IMR-90 (cell line): ENCODE measurements at regions not wholly inside any gene's neighbourhood (a gene's known extent, or its start where the extent isn't known, plus 50 kb on each side); places are given as distances from the start of the nearest gene placed in this dataset.

Experiments
- ATAC-seq: fragments of 200-7000 bp; cut with Tn5 transposase; 2 replicates; pipeline ENCODE4 v1.9.1; 2020; ENCODE audit warnings: low read depth, mild to moderate bottlenecking, moderate library complexity
- BruUV-seq: library from RNA; stranded (reverse); fragments of 400-500 nt; replicated peaks from 2 replicates; lab custom pipeline; 2021; lab: Mats Ljungman, UMichigan
- CTCF ChIA-PET: fragments of 300-600 bp; formaldehyde crosslinking; extraction: SDS; loops from one replicate; lab custom pipeline; 2021; ENCODE audit warnings: antibody characterized with exemption; lab: Yijun Ruan, JAX
- POLR2A ChIA-PET: fragments of 300-600 bp; sonication (Branson Sonifier 250); formaldehyde crosslinking; loops from one replicate; lab custom pipeline; 2022; ENCODE audit warnings: antibody characterized with exemption; ENCODE audit not compliant: unreplicated experiment; lab: Charles Lee
- DNase-seq: peaks from one replicate; pipeline ENCODE4 v3.0.0; 2013
- H2AFZ ChIP-seq: replicated peaks from 2 replicates; pipeline ENCODE3; 2013; ENCODE audit warnings: low read length, mild to moderate bottlenecking; ENCODE audit not compliant: poor library complexity
- H2AK5ac ChIP-seq: 2 replicates; pipeline ENCODE4 v1.6.1; 2013; ENCODE audit warnings: low read depth, low read length, inconsistent platforms
- H2AK9ac ChIP-seq: replicated peaks from 2 replicates; pipeline ENCODE3; 2013; ENCODE audit warnings: mild to moderate bottlenecking, low read depth, low read length, moderate library complexity; ENCODE audit not compliant: poor library complexity
- H2BK120ac ChIP-seq: 2 replicates; pipeline ENCODE4 v1.6.1; 2013; ENCODE audit warnings: low read depth, low read length, inconsistent platforms
- H2BK15ac ChIP-seq: 3 replicates; pipeline ENCODE4 v1.6.1; 2013; ENCODE audit warnings: low read depth, low read length, inconsistent platforms
- H2BK20ac ChIP-seq: 2 replicates; pipeline ENCODE4 v1.6.1; 2013; ENCODE audit warnings: low read depth, mild to moderate bottlenecking, inconsistent platforms, low read length, moderate library complexity
- H2BK5ac ChIP-seq: 2 replicates; pipeline ENCODE4 v1.6.1; 2013; ENCODE audit warnings: mild to moderate bottlenecking, low read depth, low read length, inconsistent platforms; ENCODE audit not compliant: poor library complexity, severe bottlenecking
- H3K14ac ChIP-seq: replicated peaks from 2 replicates; pipeline ENCODE4 v1.6.1; 2013; ENCODE audit warnings: low read depth, low read length, inconsistent platforms
- H3K18ac ChIP-seq: 2 replicates; pipeline ENCODE4 v1.6.1; 2013; ENCODE audit warnings: low read depth, low read length, control low read depth
- H3K23ac ChIP-seq: 2 replicates; pipeline ENCODE4 v1.6.1; 2013; ENCODE audit warnings: low read depth, low read length, inconsistent platforms
- H3K27ac ChIP-seq: 2 replicates; pipeline ENCODE4 v1.5.1; 2013; ENCODE audit warnings: mild to moderate bottlenecking, control low read depth, low read length; ENCODE audit not compliant: insufficient read depth
- H3K27me3 ChIP-seq: 2 replicates; pipeline ENCODE4 v1.6.1; 2013; ENCODE audit warnings: low read length; ENCODE audit not compliant: control insufficient read depth, insufficient read depth
- H3K36me3 ChIP-seq: 2 replicates; pipeline ENCODE4 v1.6.1; 2013; ENCODE audit warnings: low read length, mixed read lengths; ENCODE audit not compliant: control insufficient read depth, insufficient read depth
- H3K4ac ChIP-seq: 2 replicates; pipeline ENCODE4 v1.6.1; 2013; ENCODE audit warnings: low read depth, low read length, inconsistent platforms
- H3K4me1 ChIP-seq: 2 replicates; pipeline ENCODE4 v1.6.1; 2013; ENCODE audit warnings: low read length, mixed read lengths; ENCODE audit not compliant: control insufficient read depth, insufficient read depth
- H3K4me2 ChIP-seq: 2 replicates; pipeline ENCODE4 v1.6.1; 2013; ENCODE audit warnings: low read depth, mild to moderate bottlenecking, control low read depth, low read length, moderate library complexity
- H3K4me3 ChIP-seq: 2 replicates; pipeline ENCODE4 v1.5.1; 2013; ENCODE audit warnings: low read depth, mild to moderate bottlenecking, control low read depth, low read length, moderate library complexity; ENCODE audit not compliant: insufficient read depth
- H3K56ac ChIP-seq: 2 replicates; pipeline ENCODE4 v1.6.1; 2013; ENCODE audit warnings: low read length, inconsistent platforms; ENCODE audit not compliant: insufficient read depth; ENCODE audit errors: extremely low read depth
- H3K79me1 ChIP-seq, 2 experiments: 2 replicates each; pipeline ENCODE4 v1.6.1; 2013; ENCODE audit warnings: low read length in 2 of 2, inconsistent platforms in 1 of 2, low read depth in 1 of 2
- H3K9ac ChIP-seq: 2 replicates; pipeline ENCODE4 v1.6.1; 2013; ENCODE audit warnings: low read depth, low read length, control low read depth
- H3K9me1 ChIP-seq: 2 replicates; pipeline ENCODE4 v1.6.1; 2013; ENCODE audit warnings: low read length, inconsistent platforms; ENCODE audit not compliant: insufficient read depth
- H3K9me3 ChIP-seq: 2 replicates; pipeline ENCODE4 v1.6.1; 2013; ENCODE audit warnings: low read length; ENCODE audit not compliant: control insufficient read depth, insufficient read depth
- H4K20me1 ChIP-seq: 2 replicates; pipeline ENCODE4 v1.6.1; 2013; ENCODE audit warnings: low read length, inconsistent platforms; ENCODE audit not compliant: insufficient read depth
- H4K5ac ChIP-seq: 2 replicates; pipeline ENCODE4 v1.6.1; 2013; ENCODE audit warnings: mild to moderate bottlenecking, low read depth, low read length, control low read depth
- H4K8ac ChIP-seq, 2 experiments: 2 replicates each; pipeline ENCODE4 v1.6.1; 2013; ENCODE audit warnings: low read depth in 2 of 2, low read length in 2 of 2, control low read depth in 1 of 2, inconsistent platforms in 1 of 2
- H4K91ac ChIP-seq: 2 replicates; pipeline ENCODE4 v1.6.1; 2013; ENCODE audit warnings: low read depth, low read length, inconsistent platforms; ENCODE audit not compliant: insufficient read depth
- BHLHE40 ChIP-seq: fragments of 150-350 bp; IDR thresholded peaks from 2 replicates; pipeline ENCODE4 v1.6.1; 2016; ENCODE audit warnings: mild to moderate bottlenecking, low read depth, low read length
- CEBPB ChIP-seq: IDR thresholded peaks from 2 replicates; pipeline ENCODE4 v1.6.1; 2012; ENCODE audit warnings: low read depth, low read length, improper control_type of control experiment
- CHD1 ChIP-seq: IDR thresholded peaks from 2 replicates; pipeline ENCODE4 v1.6.1; 2012; ENCODE audit warnings: low read depth, low read length, improper control_type of control experiment
- FOS ChIP-seq: fragments of 150-350 bp; IDR thresholded peaks from 2 replicates; pipeline ENCODE4 v1.6.1; 2016; ENCODE audit warnings: low read depth, low read length
- MAFK ChIP-seq: IDR thresholded peaks from 2 replicates; pipeline ENCODE4 v1.6.1; 2012; ENCODE audit warnings: low read depth, low read length, improper control_type of control experiment
- MAZ ChIP-seq: IDR thresholded peaks from 2 replicates; pipeline ENCODE4 v1.6.1; 2012; ENCODE audit warnings: low read depth, mild to moderate bottlenecking, low read length, improper control_type of control experiment, moderate library complexity, borderline replicate concordance
- MXI1 ChIP-seq: IDR thresholded peaks from 2 replicates; pipeline ENCODE4 v1.6.1; 2012; ENCODE audit warnings: low read depth, mild to moderate bottlenecking, low read length, moderate library complexity, borderline replicate concordance
- NFE2L2 ChIP-seq: fragments of 150-350 bp; IDR thresholded peaks from 2 replicates; pipeline ENCODE4 v1.6.1; 2016; ENCODE audit warnings: low read depth, mild to moderate bottlenecking, low read length
- POLR2A ChIP-seq: IDR thresholded peaks from 2 replicates; pipeline ENCODE4 v1.6.1; 2012; ENCODE audit warnings: mild to moderate bottlenecking, low read depth, low read length
- RAD21 ChIP-seq: IDR thresholded peaks from 2 replicates; pipeline ENCODE4 v1.6.1; 2012; ENCODE audit warnings: low read length, improper control_type of control experiment
- RCOR1 ChIP-seq: IDR thresholded peaks from 2 replicates; pipeline ENCODE4 v1.6.1; 2012; ENCODE audit warnings: mild to moderate bottlenecking, low read length, improper control_type of control experiment; ENCODE audit not compliant: insufficient replicate concordance
- RFX5 ChIP-seq: IDR thresholded peaks from 2 replicates; pipeline ENCODE4 v1.8.0; 2012; ENCODE audit warnings: low read depth, mild to moderate bottlenecking, low read length, moderate library complexity
- SMC3 ChIP-seq: fragments of 150-350 bp; IDR thresholded peaks from 2 replicates; pipeline ENCODE4 v1.6.1; 2016; ENCODE audit warnings: low read depth, mild to moderate bottlenecking, antibody characterized with exemption, low read length, moderate library complexity
- WGBS, 2 experiments: methylation state at CpG; one replicate each; pipeline versions ENCODE4 v1.1.5 to v1.1.7; 2013; ENCODE audit warnings: missing lambda C conversion rate in 2 of 2; ENCODE audit not compliant: insufficient read length in 1 of 2; ENCODE audit errors: extremely low coverage in 2 of 2; 5-methylcytosine and 5-hydroxymethylcytosine counted together
- dilution Hi-C: fragments of 300-500 bp; cut with HindIII; formaldehyde crosslinking; loops from one replicate; pipeline ENCODE4 v1.14.3; 2018; ENCODE audit warnings: low sequenced_read_pairs; ENCODE audit not compliant: unreplicated experiment
- in situ Hi-C: fragments of 300-500 bp; cut with MboI; formaldehyde crosslinking; loops from 3 replicates; pipeline ENCODE4 v1.14.3; 2019; ENCODE audit warnings: low sequenced_read_pairs, inconsistent platforms, mixed read lengths
- intact Hi-C: fragments of 100-400 bp; cut with micrococcal nuclease; formaldehyde crosslinking; loops from 2 replicates; pipeline ENCODE4 v1.10.0; 2022
- TF ChIP-seq, protein P1 (sequence below): fragments of 150-350 bp; IDR thresholded peaks from 2 replicates; pipeline ENCODE4 v1.6.1; 2017; ENCODE audit warnings: mild to moderate bottlenecking, antibody characterized with exemption, low read length, low read depth
- TF ChIP-seq, protein P2 (sequence below): fragments of 150-350 bp; IDR thresholded peaks from 2 replicates; pipeline ENCODE4 v1.6.1; 2016; ENCODE audit warnings: low read depth, mild to moderate bottlenecking, low read length, moderate library complexity, borderline replicate concordance
- TF ChIP-seq, protein P3 (sequence below): conservative IDR thresholded peaks from 2 replicates; pipeline ENCODE4 v1.5.1; 2012; ENCODE audit warnings: mild to moderate bottlenecking, low read depth, low read length, improper control_type of control experiment

DNA sequence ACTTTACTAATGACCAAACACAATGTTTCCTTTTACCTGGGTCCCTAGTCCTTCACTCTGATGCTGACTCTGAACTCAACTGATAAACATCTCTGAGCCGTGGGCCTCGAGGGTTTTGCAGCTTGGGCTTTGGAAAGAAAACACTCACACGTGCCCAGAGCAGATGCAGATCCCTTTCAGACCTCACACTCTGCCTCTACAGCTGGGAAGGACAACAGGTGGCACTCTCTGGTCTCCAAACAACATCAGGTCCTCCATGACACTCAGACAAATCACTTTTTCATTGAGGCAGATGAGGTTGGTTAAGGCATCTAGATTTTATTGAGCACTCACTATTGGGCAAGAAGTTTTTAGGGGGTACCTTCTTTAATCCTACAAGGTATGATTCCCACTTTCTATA lies 64.7 kb upstream of the NTRK3 start:
- DNase-seq, result no peak
- no TSS peak for BruUV-seq
- Histone ChIP-seq H4K5ac (no peak overlapping the region), H3K4ac (no peak overlapping the region), H2BK15ac (no peak overlapping the region), H2AK5ac (no peak overlapping the region), H3K36me3 (no peaks in the 10 kb centered on the region), H3K18ac (no peak overlapping the region), H3K4me1 (no peaks in the 10 kb centered on the region), H4K8ac (no peak overlapping the region), H3K4me3 (no peak overlapping the region), H3K9ac (no peak overlapping the region), H3K14ac (no peak overlapping the region), H3K27ac (no peak overlapping the region), H3K9me3 (no peaks in the 10 kb centered on the region), H3K4me2 (no peak overlapping the region), H4K20me1 (no peaks in the 10 kb centered on the region), H2AFZ (no peak overlapping the region), H3K23ac (no peak overlapping the region), H2AK9ac (no peak overlapping the region), H4K91ac (no peak overlapping the region), H3K79me1 (no peaks in the 10 kb centered on the region), H3K9me1 (no peaks in the 10 kb centered on the region), H2BK20ac (no peak overlapping the region), H3K27me3 (no peaks in the 10 kb centered on the region), H2BK5ac (no peak overlapping the region), H2BK120ac (no peak overlapping the region), H3K56ac (no peak overlapping the region)
- CTCF ChIA-PET, result no interaction called here
- WGBS, 2 experiments, result no CpG with 5 or more reads among the region's 3 CpGs
- no peak for ATAC-seq
- dilution Hi-C loops, result no loop called here
- intact Hi-C loops, result no loop called here
- in situ Hi-C loops, result no loop called here
- POLR2A ChIA-PET, result no interaction called here
- TF ChIP-seq FOS (no peak), RFX5 (no peak), POLR2A (no peak), CEBPB (no peak), CHD1 (no peak), BHLHE40 (no peak), MXI1 (no peak), RCOR1 (no peak), NFE2L2 (no peak), SMC3 (no peak), MAFK (no peak), MAZ (no peak), RAD21 (no peak)
- TF ChIP-seq, protein P1, sequence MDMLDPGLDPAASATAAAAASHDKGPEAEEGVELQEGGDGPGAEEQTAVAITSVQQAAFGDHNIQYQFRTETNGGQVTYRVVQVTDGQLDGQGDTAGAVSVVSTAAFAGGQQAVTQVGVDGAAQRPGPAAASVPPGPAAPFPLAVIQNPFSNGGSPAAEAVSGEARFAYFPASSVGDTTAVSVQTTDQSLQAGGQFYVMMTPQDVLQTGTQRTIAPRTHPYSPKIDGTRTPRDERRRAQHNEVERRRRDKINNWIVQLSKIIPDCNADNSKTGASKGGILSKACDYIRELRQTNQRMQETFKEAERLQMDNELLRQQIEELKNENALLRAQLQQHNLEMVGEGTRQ, result no peak
- TF ChIP-seq, protein P2, sequence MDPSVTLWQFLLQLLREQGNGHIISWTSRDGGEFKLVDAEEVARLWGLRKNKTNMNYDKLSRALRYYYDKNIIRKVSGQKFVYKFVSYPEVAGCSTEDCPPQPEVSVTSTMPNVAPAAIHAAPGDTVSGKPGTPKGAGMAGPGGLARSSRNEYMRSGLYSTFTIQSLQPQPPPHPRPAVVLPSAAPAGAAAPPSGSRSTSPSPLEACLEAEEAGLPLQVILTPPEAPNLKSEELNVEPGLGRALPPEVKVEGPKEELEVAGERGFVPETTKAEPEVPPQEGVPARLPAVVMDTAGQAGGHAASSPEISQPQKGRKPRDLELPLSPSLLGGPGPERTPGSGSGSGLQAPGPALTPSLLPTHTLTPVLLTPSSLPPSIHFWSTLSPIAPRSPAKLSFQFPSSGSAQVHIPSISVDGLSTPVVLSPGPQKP, result no peak
- TF ChIP-seq, protein P3, sequence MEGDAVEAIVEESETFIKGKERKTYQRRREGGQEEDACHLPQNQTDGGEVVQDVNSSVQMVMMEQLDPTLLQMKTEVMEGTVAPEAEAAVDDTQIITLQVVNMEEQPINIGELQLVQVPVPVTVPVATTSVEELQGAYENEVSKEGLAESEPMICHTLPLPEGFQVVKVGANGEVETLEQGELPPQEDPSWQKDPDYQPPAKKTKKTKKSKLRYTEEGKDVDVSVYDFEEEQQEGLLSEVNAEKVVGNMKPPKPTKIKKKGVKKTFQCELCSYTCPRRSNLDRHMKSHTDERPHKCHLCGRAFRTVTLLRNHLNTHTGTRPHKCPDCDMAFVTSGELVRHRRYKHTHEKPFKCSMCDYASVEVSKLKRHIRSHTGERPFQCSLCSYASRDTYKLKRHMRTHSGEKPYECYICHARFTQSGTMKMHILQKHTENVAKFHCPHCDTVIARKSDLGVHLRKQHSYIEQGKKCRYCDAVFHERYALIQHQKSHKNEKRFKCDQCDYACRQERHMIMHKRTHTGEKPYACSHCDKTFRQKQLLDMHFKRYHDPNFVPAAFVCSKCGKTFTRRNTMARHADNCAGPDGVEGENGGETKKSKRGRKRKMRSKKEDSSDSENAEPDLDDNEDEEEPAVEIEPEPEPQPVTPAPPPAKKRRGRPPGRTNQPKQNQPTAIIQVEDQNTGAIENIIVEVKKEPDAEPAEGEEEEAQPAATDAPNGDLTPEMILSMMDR, result no peak
